GM13977 (cell line): ENCODE measurements at regions not wholly inside any gene's neighbourhood (a gene's known extent, or its start where the extent isn't known, plus 50 kb on each side); places are given as distances from the start of the nearest gene placed in this dataset.
"Not testable (repeated sequence)": the region's sequence is repeated elsewhere in the genome, so short reads cannot be mapped to it uniquely, and the experiment has no call there.

Experiments
- DNase-seq: peaks from one replicate; pipeline ENCODE4 v3.0.0; 2012; ENCODE audit warnings: low spot score
- CTCF ChIP-seq: IDR thresholded peaks from 2 replicates; pipeline ENCODE4 v1.5.1; 2012; ENCODE audit warnings: mild to moderate bottlenecking, control low read depth; ENCODE audit not compliant: insufficient read depth; ENCODE audit errors: extremely low read depth, missing control alignments
- in situ Hi-C: fragments of 300-500 bp; cut with MboI; formaldehyde crosslinking; loops from one replicate; pipeline ENCODE4 v1.12.0; 2022; ENCODE audit warnings: low sequenced_read_pairs, low pct_unique_long_range_greater_than_20kb, mixed read lengths, inconsistent platforms; ENCODE audit not compliant: unreplicated experiment

- in situ Hi-C loops: loop anchor here (25.0 kb wide), 1 partner anchor 195 kb away; the partner anchor contains the start of gene BCR
- DNase-seq: no peak
- TF ChIP-seq CTCF: no peak
Observed at GRCh38 chr22:23381661-23382427, 198.2 kb downstream of the IGLL1 start.

GRCh38 chr22:23380911-23381310, 199.2 kb downstream of the IGLL1 start:
- no peak for TF ChIP-seq CTCF
- in situ Hi-C loops: loop anchor here (25.0 kb wide), 1 partner anchor 194 kb away; the partner anchor contains the start of gene BCR
- no peak for DNase-seq

- DNase-seq: no peak
- in situ Hi-C loops: loop anchor here (25.0 kb wide), 1 partner anchor 193 kb away; the partner anchor contains the start of gene BCR
- TF ChIP-seq CTCF: no peak
Observed at GRCh38 chr22:23380230-23380573, 199.9 kb downstream of the IGLL1 start.

GRCh38 chr22:23379540-23380229, 199.4 kb downstream of the BCR start:
- DNase-seq: not testable (repeated sequence)
- in situ Hi-C loops: loop anchor here (25.0 kb wide), 1 partner anchor 192 kb away; the partner anchor contains the start of gene BCR

- in situ Hi-C loops: loop anchor here (25.0 kb wide), 1 partner anchor 190 kb away; the partner anchor contains the start of gene BCR
- TF ChIP-seq CTCF: no peak
Observed at GRCh38 chr22:23377767-23378166, 197.5 kb downstream of the BCR start.

GRCh38 chr22:23376256-23376655, 195.9 kb downstream of the BCR start:
- in situ Hi-C loops: loop anchor here (25.0 kb wide), 1 partner anchor 189 kb away; the partner anchor contains the start of gene BCR
- DNase-seq: peak; percentile 67
- peak; percentile 48 for TF ChIP-seq CTCF

More at GRCh38 chr22:23377767-23378166, 197.5 kb downstream of the BCR start:
- no peak for DNase-seq
